ENCODE measurements at regions not wholly inside any gene's neighbourhood (a gene's known extent, or its start where the extent isn't known, plus 50 kb on each side); places are given as distances from the start of the nearest gene placed in this dataset.

- no peak overlapping the region for H3K4me3 ChIP-seq (replicated peaks in 1 of 3; ENCODE audit: insufficient read depth in 1 of 3, low read depth in 1 of 3, low read length in 3 of 3)
These were observed 103.1 kb upstream of the UBL3 start for GRCh38 chr13:29953542-29953941.

More at GRCh38 chr13:29953542-29953941, 103.1 kb upstream of the UBL3 start:
- no TSS peak for BruUV-seq (replicated peaks)
- no peak for TF ChIP-seq FOS (IDR thresholded peaks at IDR 0.05; ENCODE audit: borderline replicate concordance, insufficient read depth, low read length)
- TF ChIP-seq MYC (IDR thresholded peaks at IDR 0.05; ENCODE audit: low read depth, low read length), result no peak
- TF ChIP-seq JUN (IDR thresholded peaks at IDR 0.05; ENCODE audit: borderline replicate concordance, insufficient read depth, insufficient read length, low read depth), result no peak
- TF ChIP-seq POLR2AphosphoS5 (IDR thresholded peaks at IDR 0.05; ENCODE audit: insufficient read depth, low read depth, low read length), result no peak
- TF ChIP-seq EZH2 (IDR thresholded peaks at IDR 0.05; ENCODE audit: borderline replicate concordance, low read depth, low read length, severe bottlenecking), result no peak
- TF ChIP-seq POLR2A (IDR thresholded peaks at IDR 0.05; ENCODE audit: low read depth, low read length), result no peak
- TF ChIP-seq, protein P1, sequence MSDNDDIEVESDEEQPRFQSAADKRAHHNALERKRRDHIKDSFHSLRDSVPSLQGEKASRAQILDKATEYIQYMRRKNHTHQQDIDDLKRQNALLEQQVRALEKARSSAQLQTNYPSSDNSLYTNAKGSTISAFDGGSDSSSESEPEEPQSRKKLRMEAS (IDR thresholded peaks at IDR 0.05; ENCODE audit: insufficient read depth, insufficient read length), result no peak
- no peak for TF ChIP-seq CTCF (IDR thresholded peaks at IDR 0.05; ENCODE audit: extremely low read depth in 1 of 2, insufficient read depth in 1 of 2, low read depth in 1 of 2, low read length in 2 of 2)
- TF ChIP-seq GATA2 (IDR thresholded peaks at IDR 0.05; ENCODE audit: insufficient read depth, insufficient read length, low read depth, low read length), result no peak
- FAIRE-seq (no peak), DNase-seq (ENCODE audit: low read depth, low spot score) (no peak)
- Histone ChIP-seq H3K79me2 (ENCODE audit: control insufficient read depth, insufficient read depth, low read length) (no peaks in the 10 kb centered on the region), H2AFZ (ENCODE audit: low read depth, low read length) (no peak overlapping the region), H4K20me1 (replicated peaks; ENCODE audit: control insufficient read depth, extremely low read depth, insufficient read depth, low read length) (no peaks in the 10 kb centered on the region), H3K9ac (replicated peaks; ENCODE audit: extremely low read depth, insufficient read depth, low read length) (no peak overlapping the region), H3K27ac (ENCODE audit: insufficient read depth, low read depth, low read length) (no peak overlapping the region), H3K9me3 (replicated peaks; ENCODE audit: control insufficient read depth, insufficient read depth, low read length) (no peaks in the 10 kb centered on the region), H3K36me3 (ENCODE audit: control insufficient read depth in 2 of 2, extremely low read depth in 1 of 2, insufficient read depth in 2 of 2, low read length in 2 of 2) (no peaks in the 10 kb centered on the region), H3K4me2 (ENCODE audit: insufficient read depth, low read length) (no peak overlapping the region), H3K27me3 (ENCODE audit: control insufficient read depth in 2 of 2, insufficient read depth in 2 of 2, low read length in 2 of 2) (peaks cover 0 to 1% of the 10 kb centered on the region in 2 experiments), H3K4me1 (ENCODE audit: control insufficient read depth, extremely low read depth, insufficient read depth, low read length) (no peaks in the 10 kb centered on the region), H3K9me1 (replicated peaks; ENCODE audit: control insufficient read depth, extremely low read depth, insufficient read depth, low read length) (no peaks in the 10 kb centered on the region)
- dilution Hi-C loops (cut with MboI; ENCODE audit: extremely low pct_ligation_motif_present, low sequenced_read_pairs) (no loop called here), intact Hi-C loops (cut with micrococcal nuclease) (no loop called here)
- CTCF ChIA-PET, result interaction anchor here (2.1 kb wide), 1 partner anchor 30 kb away, joined by 8 read pairs; no protein-coding TSS in a partner anchor
- POLR2A ChIA-PET, result interaction anchor here (0.7 kb wide), 1 partner anchor 21 kb away, joined by 3 read pairs; no protein-coding TSS in a partner anchor
